ENCODE measurements at regions not wholly inside any gene's neighbourhood (a gene's known extent, or its start where the extent isn't known, plus 50 kb on each side); places are given as distances from the start of the nearest gene placed in this dataset.

DNA sequence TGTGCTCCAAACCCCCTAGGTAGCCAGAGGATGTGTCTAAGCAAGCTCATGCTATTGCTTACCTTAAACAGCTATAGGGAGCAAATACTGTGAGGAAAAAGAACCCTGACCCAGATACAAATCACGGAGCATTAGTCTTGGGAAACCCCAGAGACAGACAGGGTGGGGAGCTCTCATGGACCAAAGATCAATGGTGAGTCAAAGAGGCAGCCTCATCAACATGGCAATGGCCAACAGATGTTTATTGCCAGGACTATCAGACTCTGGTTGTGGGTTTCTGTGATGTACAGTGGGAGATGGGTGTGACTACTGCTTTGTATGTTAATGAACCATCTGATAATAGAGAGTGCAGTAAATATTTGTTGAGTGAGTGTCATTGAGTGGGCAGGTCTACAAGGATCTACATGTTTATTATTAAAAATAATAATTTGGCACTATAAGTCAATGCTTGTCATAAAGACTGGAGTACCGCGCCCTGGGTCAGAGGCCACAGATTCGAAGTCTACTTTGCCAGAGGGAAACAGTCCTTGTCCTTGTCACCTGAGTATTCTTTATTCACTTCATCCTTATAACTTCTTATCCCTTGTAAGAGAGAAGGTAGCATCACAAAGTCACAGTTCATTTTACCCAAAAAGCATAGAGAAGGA is 56.5 kb upstream of the RAI14 start:
- DNase-seq, result no peak

DNA sequence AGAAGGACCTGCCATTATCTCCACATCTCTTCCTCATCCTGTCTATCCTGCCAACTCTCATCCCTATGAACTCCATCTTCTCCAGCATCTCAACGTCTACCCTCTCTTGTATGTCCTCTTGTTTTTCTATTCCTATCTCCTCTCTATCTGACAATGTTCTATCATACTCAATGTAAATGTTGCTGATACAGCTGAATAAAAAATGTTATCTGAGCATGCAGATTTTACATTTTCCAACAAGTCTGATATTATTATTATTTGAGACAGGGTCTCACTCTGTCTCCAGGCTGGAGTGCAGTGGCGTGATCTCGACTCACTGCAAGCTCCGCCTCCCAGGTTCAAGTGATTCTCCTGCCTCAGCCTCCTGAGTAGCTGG is 56.0 kb upstream of the RAI14 start:
- no peak for DNase-seq

DNA sequence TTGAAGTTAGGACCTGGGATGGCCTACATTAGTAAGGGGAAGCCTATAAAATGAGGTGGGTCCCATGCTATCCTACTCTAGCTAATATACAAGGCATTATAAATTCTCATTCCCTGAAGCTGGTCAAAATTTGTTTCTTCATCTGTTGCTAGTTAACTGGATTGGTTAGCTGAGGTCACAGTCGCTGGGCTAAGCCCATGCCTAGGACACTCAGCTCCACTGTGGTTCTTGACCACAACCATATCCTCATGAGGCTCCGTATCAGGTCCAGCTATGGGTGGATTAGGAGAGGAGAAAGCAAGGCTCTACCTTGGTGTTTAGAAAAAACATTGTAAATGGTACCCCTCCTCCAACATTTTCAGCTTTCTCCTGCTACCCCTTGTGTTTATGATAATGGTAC is 52.8 kb upstream of the RAI14 start:
- no peak for DNase-seq

DNA sequence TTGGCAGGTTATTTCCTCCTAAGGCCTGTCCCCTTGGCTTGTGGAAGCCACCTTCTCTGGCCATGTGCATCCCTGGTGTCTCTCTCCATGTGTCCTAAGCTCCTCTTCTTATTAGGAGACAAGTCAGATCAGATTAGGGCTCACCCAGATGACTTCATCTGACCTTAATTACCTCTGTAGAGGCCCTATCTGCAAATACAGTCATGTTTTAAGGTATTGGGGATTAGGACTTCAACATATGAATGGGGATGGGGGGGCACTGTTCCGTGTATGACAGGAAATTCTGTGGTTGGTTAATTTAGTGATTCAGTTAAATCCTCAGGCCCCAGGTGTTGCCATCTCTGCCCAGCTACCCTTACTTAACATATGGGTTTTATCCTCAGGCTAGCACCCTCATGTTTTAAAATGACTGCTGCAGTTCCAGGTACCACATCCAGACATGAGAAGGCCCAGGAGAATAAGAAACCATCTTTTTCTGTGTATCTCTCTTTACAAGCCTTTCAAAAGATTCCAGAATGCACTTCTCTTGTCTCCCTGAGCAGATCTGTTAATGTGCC is 51.9 kb upstream of the RAI14 start:
- no peak for DNase-seq

DNA sequence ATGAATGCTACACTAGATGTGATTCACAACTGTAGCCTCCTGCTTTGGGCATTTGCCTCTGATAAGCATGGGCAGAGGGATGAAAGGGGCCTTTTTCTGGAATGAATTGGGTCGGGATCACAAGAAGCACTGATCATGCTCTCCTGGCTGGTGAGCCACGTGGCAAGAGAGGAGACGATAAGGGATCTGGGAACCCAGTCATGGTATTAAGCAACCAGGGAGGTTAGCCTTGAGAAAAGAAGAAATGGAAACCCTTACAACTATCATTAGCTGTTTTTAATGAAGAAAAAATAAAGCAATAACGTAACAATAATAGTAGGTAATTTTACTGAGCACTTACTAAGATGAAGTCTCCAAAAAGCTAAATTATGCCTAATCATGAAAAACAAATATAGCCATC is 50.0 kb upstream of the RAI14 start:
- DNase-seq, result no peak
